RKO (cell line): ENCODE measurements at regions not wholly inside any gene's neighbourhood (a gene's known extent, or its start where the extent isn't known, plus 50 kb on each side); places are given as distances from the start of the nearest gene placed in this dataset.

Experiments
- DNase-seq: peaks from one replicate; pipeline ENCODE4 v3.0.0-alpha.2; 2016; ENCODE audit warnings: low spot score

DNA sequence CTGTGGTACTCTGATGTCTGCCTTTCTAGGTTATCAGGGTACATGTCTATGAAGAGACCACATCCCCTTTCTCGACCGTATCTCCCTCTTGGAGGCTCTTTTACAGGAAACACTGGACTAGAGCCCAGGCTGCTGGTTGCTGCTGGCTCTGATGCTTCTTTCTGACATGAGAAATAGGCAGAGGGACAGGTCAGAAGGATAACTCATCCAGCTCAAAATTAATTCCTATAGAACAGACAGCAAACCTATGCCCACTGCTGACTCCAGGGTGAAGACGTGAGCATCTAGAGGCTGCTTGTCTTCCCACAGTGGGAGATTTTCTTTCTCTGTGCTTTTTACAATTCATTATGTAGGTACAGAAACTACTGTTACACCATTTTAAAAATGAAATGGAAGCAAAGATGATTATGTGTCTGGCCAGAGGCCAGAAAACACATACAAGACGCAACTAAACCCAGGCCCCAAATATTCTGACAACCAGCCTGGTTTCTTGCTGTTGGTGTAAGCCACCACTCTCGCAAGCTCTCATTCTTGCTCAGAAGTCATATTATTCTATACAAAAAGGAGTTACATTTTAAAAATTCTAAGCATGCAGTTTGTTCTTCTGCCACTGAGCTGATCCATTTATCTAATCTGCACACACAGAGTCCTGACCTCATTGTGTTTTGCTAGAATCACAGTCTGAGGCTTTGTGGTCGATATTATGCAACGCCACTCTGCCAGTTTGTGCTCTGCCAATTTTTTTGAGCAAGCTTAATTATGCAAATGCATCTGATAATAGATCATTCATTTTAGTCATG, 424.3 kb downstream of the KIF20B start:
- no peak for DNase-seq

DNA sequence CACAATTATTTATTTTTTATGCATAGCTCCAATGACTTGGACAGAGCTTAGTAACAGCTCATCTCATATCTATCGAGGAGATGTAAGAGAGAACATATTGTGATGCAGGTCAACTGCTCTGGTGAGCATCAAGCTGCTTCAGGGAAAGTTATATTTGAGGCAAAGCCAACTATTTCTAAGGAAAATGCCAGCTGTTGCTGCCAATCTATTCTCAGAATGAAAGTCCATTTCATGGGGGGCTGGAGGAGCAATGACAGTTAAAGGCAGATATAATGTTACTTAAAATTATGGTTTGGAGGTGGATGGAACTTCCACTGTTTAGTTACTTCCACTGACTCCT, 424.8 kb downstream of the KIF20B start:
- DNase-seq, result no peak

DNA sequence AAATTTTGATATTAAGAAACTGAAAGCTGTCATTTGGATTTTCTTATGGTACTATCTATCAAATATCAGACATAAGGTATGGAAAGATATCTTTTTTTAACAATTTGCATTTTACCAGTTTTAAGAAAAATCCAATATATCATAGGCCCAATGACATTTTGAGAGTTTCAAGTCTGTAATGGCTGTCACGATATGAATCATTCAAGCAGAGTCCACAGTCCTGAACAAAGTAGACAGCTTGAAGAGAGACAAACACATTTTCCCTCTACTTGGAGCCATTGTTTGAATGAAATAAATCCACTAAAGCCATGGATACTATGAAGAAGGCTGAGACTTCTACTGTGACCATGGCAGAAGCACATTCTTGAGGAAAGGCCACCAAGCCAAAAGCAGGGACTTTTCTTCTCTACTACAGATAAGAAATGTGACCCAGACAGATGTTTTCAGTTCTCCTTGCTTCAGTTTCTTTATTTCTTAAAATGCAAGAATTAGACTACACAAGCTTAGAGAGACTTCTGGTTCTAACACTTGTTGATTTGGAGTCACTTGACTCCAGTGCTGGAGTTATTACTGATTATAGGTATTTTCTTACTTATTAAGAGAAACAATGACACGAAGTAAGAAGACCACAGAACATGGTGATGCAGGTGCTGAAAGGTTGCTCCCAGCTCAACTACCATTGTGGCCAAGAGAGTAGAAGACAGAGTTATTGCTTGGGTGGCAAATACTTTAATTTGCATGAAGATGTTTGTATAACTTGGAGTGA, 429.1 kb downstream of the KIF20B start:
- DNase-seq, result no peak

DNA sequence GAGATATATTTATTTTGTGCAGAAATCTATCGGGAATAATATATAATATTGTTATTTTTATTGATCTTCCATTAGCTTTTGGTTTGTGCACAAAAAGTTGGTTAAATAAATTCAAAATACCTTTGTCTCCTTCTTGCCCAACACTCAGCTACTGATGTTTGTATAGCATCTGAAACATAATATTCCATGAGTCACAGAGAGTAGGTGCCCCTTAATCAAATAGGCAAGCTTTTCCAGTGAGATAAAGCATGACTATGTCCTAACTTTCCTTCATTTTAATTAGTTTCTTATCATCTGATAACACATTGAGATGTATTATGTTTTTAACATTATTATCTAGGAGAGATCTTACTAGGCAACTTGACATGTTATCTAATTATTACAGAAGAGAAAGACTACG, 432.2 kb downstream of the KIF20B start:
- DNase-seq, result no peak

DNA sequence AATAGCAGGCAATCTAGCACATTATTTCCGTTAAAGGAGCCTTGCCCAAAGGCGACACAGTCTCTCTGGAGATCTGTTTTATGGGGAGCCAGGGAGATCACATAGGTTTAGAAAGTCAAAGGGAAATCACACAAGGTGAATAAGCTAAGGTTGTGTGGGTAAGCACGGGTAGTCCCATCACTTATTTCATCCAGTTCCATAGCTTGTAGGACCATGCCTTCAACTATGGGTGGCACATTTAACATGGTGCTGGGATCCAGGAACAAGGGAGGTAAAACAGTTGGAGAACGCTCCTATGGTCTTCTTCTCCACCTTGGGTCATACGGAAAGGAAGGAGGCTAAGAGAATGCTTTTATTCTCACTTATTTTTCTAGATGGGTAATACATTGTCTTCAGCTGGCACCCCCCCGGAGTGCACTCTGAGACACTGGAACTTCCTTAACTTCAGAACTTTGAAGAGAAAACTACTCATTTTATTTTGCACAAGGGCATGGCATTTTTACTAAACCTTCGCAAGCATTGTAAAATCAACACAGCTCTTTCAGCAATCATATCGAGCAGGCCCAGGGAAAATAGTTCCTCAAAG, 435.4 kb downstream of the KIF20B start:
- DNase-seq, result no peak

DNA sequence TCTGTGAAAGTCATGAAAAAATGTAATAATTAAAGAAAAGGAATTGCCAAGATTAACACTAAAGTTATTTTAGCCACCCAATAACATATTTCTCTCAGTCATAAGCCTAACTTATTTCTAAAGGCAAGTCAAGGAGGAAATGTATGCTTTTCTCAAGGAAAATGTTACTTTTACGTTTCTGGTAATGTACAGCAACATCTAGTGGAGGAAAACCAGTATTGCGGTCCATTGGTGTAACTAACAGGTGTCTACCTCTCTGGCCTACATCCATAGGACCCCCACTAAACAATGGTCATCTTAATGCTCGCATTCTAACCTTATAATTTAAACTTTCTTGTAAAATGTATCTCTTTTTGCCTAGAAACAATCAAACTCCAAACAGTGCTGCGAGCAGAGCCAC, 437.5 kb downstream of the KIF20B start:
- no peak for DNase-seq

DNA sequence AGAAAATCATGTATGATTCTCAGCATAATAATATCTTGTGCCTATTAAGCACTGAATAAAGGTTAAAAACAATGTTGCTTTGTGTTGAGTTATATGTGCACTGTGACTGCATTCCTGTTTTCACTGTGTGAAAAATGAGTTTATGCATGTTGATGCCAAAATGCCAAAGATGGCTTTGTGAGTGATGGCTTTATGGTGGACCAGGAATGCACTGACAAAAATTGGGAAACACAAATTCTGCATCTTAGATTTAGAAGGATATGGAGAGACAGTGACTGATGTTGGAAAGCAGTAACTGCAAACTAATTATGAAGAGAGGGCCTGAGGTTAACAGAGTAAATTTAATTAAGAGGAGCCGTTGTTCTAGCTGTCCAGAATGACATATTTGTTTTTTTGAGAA, 440.4 kb downstream of the KIF20B start:
- no peak for DNase-seq

DNA sequence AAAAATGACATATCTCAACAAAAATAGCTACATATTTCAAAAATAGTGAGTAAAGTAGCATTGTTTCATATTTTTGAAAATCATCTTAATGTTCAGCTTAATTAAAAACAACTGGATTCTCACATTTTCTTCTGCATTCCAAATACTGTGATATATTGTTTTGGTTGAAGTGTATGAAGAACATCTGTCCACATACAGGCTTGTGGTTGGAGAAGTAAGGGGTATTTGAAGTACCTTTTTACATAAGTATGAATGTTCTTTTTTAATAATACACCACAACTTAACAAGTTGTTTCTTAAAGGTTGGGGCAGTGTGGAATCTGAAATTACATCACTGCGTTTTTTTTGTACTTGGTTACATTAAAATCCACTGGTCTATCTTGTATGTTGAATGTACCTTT, 442.5 kb downstream of the KIF20B start:
- DNase-seq, result no peak

DNA sequence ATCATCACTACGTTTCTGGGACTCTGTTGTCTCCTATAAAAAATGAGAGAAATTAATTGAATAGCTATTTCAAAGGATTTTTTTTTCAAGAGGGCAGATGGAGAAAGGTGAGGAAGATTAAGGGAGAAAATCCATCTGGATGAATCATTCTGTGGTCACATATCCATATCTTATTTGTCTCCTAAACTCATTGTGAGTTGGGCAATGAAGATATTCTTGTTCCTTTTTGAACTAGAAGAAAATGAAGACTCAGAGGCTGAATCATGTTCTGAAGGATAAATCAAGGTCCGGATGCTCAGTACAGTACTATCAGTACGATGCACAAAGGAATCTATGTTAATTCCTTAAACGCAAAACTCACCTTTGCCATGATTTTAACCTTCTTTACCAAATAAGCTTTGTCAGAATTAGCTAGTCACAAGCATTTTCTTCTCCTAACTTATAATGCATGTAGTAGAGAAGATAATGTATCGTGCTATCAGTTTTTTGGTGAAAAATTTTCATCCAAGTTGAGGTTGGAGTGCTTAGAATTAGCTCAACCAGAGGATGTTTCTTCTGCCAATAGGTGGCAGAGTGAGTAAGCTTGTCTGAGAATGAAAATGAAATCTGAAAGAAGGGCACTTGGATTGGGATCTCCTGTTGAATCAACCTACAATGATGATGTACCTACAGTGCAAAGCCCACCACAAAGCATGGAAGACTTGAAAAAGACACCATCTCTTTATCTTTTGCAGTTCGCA, 446.9 kb downstream of the KIF20B start:
- peak; percentile 52 for DNase-seq

DNA sequence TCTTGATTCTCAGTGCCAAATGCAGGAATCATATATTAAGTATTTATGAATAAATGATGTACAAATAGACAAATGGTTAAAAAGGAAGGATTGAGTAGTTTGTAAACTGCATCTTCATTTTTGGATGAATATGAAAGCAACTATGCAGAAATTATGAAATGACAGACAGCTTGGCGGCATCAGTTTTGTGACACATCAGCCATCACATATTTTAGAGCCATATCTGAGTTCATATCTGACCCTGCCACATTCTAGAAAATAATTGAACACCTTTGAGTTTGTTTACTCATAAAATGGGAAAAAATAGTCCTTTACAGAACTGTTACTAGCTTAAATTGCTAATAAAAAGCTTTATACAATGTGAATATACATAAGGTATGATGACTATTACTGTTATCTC, 448.2 kb downstream of the KIF20B start:
- DNase-seq, result no peak

DNA sequence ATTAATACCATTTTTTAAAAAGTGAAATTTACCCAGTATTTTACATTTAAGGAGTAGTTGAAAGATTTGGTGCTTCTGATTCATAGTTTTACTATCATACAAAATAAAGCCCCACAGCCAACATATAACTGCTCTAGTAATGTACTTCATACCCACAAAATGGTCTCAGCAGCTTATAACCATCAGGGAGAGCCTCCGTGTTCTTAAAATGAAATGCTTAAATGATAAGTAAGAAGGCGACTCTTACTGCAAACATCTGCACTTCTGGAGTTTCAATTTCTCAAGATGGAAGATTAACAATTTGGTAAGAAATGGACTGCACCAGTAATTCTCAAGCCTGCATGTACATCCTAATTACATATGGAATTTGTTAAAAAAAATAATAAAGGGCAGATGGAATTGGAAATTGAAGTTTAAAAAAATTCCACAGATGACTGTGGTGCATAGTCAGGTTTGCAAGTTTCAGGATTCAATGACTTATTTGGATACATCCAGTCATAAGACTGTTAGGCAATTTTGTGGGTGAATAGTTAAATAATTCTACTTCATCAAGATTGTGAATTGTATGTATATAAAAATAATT, 461.0 kb downstream of the KIF20B start:
- DNase-seq, result no peak

DNA sequence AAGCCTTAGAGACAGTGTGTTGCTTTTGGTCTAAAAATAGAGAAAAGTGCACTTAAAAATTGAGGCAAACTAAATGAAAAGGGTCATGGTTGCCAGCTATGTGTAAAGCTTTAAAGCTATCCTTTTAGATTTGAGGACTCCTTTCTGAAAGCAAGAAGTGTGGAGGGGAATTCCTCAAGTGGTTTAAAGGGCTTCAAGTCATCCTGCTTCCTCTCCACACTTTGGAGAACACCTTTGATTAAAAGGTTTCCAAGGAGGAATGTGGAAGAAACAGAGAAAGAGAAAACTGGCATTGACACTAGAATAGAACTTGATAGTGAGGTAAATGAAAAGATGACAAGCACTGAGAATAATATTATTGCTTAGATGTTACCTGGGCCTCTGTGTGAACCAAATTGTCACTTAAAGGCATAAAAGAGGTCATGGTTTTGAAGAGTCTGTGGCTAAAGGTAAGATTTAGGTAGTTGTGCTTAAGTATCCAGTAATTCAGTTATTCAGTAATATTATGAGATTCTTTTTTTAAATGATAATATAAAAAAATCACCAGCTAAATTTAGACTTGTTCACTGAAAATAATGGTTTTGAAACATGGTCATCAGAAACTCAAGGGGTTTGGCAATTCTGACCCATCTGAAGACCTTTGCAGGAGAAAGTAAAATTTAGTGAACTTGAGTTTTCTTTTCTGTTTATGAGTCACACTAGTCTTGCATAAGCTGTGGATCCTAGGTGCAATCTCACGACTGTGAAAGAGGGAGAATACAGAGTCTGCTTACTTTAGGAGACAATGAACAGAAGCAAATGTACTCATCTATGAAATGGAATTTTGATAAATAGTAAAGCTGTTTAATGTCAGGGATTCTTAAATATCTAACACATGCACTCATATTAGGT, 466.0 kb downstream of the KIF20B start:
- DNase-seq, result no peak

DNA sequence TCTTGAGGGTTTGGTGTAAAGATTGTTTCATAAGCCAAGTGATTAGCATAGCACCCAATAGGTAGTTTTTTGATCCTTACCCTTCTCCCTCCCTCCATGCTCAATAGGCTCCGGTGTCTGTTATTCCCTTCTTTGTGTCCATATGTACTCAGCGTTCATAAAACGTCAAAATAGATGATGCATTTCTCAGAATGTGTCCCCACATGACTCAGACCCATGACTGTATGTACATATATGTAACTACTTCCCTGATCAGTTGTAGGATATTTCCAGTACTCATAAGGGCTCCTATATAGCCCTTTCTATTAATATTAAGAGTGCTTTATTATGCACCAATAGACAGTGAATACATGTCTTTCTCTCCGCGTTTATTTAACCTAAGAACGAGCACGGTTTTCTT, 466.9 kb downstream of the KIF20B start:
- DNase-seq, result no peak

DNA sequence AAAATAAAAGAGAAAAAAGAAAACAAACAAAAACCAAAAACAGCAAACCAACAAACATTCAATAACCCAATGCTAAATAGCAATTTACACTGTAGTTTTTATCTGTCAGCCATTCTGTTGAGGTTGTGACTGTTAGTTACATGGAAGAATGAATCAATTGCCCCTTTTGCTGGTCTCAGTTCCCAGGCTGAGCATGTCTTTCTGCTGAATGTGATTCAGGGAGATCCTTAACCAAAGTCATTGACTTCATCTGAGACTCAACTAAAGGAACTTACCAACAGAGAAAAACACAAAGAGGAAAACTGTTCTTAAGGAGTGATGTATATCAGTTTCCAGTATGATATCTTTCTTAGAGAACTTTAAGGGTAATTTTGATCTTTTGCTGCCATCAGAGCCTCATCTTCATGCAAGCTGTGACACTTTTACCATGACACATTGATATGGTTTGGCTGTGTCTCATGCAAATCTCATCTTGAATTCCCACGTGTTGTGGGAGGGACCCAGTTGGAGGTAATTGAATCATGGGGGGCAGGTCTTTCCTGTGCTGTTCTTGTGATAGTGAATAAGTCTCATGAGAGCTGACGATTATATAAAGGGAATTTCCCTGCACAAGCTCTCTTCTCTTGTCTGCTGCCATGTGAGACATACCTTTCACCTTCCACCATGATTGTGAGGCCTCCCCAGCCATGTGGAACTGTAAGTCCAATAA, 469.8 kb downstream of the KIF20B start:
- no peak for DNase-seq

DNA sequence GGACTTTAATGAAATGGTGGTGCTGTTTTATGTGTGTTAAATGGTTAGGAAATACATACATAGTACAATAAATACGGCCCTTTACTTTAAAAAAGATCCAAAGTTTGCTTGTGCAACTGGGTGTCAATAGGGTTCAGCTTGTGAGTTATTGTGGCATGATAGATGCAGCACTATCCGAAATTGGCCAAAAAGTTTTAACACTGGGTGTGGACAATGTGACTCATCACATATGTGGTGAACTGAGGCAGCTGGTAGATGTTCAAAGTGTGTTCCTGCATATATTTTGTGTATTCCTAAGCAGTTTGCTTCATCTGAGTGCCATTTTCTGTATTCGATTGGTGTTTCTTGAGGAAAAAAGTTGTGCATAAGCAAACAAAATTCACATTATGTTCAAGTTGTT, 473.1 kb downstream of the KIF20B start:
- DNase-seq, result no peak

DNA sequence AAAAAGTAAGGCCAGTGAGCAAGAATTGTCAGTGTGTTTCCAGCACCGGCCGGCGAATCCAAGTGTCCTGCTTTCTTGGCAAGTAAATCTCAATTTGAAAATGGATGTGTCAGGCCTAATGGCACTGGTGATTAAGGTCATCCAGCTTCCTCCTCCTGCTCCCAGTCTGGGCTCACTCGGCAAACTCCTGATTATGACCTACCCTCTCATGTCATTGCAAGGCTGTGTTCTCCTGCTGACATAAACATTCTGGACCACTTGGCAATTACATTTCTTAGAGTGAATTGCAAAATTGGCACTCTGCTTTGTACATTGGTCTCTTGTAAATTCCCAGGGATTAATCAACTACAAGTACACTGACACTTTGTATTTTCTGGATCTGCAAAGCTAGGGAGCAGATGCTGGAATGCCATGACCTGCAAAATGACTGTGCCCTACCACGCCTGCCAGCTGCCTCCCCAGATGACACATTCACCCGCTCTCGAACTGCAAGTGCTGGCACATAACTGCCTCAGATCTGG, 473.8 kb downstream of the KIF20B start:
- DNase-seq, result no peak

DNA sequence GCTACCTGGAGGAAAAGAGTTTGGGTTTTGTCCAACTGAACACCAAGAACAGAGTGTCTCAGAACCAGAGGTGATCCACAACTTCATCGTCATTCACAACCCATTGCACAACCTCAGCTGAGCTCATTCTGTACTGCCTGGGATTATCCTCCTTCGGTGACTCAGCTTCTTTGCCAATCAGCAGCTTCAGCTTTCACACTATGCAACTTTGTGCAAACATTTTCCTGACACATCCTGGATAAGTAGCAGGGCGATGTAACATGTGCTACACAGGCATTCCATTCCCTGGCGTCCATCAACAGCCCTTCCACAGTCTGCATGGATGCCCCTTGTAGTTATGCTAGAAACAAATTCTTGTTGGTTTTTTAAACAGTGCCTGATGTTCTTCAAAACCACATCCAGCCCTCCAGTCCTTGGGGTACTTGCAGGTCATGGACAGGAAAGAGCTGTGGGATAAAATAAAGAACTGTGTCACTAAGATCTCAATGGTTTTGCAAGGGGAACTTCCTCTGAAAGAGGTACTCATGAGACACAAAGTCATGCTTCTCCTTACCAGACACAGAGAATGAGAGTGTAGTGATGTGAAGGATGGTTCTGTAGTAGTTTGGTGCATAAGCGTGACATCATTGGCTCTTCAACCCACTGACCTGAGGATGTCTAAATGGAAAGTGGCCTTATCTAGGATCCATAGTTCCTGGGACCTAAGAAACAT, 478.5 kb downstream of the KIF20B start:
- DNase-seq, result peak; percentile 43

DNA sequence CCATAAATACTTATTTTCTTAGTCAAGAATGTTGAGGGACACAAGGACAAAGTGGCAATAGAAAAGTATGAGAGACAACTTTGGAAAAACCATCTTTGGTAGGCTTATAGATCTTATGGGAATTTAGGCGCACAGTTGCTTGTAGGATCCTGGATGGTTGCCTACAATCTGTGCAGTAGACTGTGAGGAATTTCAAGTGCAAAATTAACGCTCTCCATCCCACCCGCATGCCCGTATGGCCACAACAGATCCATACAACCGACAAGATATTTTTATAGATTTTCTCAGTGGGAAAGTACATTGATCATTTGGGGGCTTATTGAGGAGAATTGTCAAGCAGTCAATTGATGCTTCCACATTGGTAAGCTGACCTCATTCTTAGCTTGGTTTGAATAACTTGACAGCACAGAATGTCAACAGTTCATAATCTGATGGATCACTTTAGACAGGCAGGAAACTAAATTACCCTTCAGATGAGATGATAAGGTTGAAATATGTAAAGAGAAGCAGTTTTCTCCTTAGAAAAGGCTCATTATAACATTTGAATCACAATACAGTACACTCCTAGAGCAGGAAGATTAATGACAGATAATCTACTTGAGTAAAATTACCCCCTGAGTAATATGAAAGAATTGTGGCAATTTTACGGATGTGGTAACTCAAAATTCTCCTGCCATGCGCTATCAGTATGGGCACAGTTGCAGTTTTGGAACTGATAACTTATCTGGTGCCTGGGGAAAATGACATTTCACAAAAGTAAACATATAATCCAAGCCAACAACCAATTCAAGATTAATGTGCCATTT, 479.7 kb downstream of the KIF20B start:
- DNase-seq, result no peak

DNA sequence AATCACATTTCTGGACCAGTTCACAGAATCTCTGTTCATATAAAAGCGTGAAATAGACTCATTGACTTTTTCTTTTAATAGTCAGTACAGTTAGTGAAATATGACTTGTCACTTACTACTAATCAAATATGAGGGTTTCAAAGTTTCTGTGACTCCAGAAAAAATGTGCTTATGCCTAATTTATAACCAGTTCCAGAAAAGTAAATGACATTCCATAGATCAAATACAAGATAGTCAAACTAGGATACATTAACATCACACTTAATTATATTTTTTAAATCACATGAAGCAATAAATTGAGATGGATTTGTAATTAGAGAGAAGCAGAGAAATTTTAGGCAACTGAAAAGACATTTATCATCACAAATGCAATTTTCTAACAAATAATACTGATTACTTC, 491.4 kb downstream of the KIF20B start:
- no peak for DNase-seq
